GM13977 (cell line): ENCODE measurements at regions not wholly inside any gene's neighbourhood (a gene's known extent, or its start where the extent isn't known, plus 50 kb on each side); places are given as distances from the start of the nearest gene placed in this dataset.

Source experiments
- DNase-seq: peaks from one replicate; pipeline ENCODE4 v3.0.0; 2012; ENCODE audit warnings: low spot score
- CTCF ChIP-seq: IDR thresholded peaks from 2 replicates; pipeline ENCODE4 v1.5.1; 2012; ENCODE audit warnings: mild to moderate bottlenecking, control low read depth; ENCODE audit not compliant: insufficient read depth; ENCODE audit errors: extremely low read depth, missing control alignments
- in situ Hi-C: fragments of 300-500 bp; cut with MboI; formaldehyde crosslinking; loops from one replicate; pipeline ENCODE4 v1.12.0; 2022; ENCODE audit warnings: low sequenced_read_pairs, low pct_unique_long_range_greater_than_20kb, mixed read lengths, inconsistent platforms; ENCODE audit not compliant: unreplicated experiment

GRCh38 chr16:65934443-65934842 is 432.0 kb upstream of the CDH5 start:
- in situ Hi-C loops: no loop called here
- DNase-seq: no peak
- TF ChIP-seq CTCF: no peak

GRCh38 chr16:65933703-65934102 is 432.8 kb upstream of the CDH5 start:
- TF ChIP-seq CTCF: no peak
- in situ Hi-C loops: no loop called here
- no peak for DNase-seq

- in situ Hi-C loops: no loop called here
- TF ChIP-seq CTCF: no peak
- no peak for DNase-seq
Observed at GRCh38 chr16:65932350-65933072, 434.0 kb upstream of the CDH5 start.

- in situ Hi-C loops: no loop called here
- no peak for DNase-seq
- TF ChIP-seq CTCF: no peak
Observed at GRCh38 chr16:65922923-65923322, 443.6 kb upstream of the CDH5 start.

GRCh38 chr16:65919986-65920376 is 446.5 kb upstream of the CDH5 start:
- DNase-seq: no peak
- TF ChIP-seq CTCF: no peak
- in situ Hi-C loops: no loop called here

- in situ Hi-C loops: no loop called here
- no peak for TF ChIP-seq CTCF
- DNase-seq: no peak
Observed at GRCh38 chr16:65919145-65919985, 447.1 kb upstream of the CDH5 start.
